ENCODE measurements at regions not wholly inside any gene's neighbourhood (a gene's known extent, or its start where the extent isn't known, plus 50 kb on each side); places are given as distances from the start of the nearest gene placed in this dataset.

DNA sequence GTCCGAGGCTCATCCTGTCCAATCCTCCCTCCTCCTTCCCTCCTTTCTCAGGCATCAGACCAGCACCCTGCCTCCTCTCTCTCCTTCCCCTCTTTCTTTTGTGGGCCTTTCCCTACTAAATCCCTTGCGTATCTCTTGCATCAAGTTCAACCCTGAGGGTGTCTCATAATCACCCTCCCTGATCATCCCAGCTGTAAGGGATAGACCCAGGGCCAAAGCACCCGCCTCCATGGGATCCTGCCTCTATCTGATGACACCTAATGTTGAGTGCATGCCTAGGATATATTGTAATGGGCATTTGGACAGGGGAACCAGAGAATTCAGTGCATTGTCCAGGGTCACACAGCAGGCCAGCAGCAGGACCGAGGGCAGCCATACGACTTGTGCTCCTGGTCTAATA, 84.9 kb downstream of the PHETA1 start:
- H3K27me3 ChIP-seq: peaks cover 0 to 6% of the 10 kb centered on the region in 2 donors
- no peak overlapping the region for H3K27ac ChIP-seq
- H3K36me3 ChIP-seq: no peaks in the 10 kb centered on the region
- DNase-seq (ENCODE audit: low spot score in 2 of 2): no peak
- no peak overlapping the region for H3K4me3 ChIP-seq
- intact Hi-C loops (cut with DNase I; ENCODE audit: low total_unique reads): no loop called here
- peaks cover 0 to 14% of the 10 kb centered on the region in 2 donors for H3K9me3 ChIP-seq
- TF ChIP-seq POLR2A (IDR thresholded peaks at IDR 0.05) (no peak), POLR2AphosphoS5 (IDR thresholded peaks at IDR 0.05) (no peak)
- H3K4me1 ChIP-seq: no peaks in the 10 kb centered on the region

GRCh38 chr12:111283521-111283920, 85.4 kb downstream of the PHETA1 start:
- H3K27ac ChIP-seq: no peak overlapping the region
- no peak overlapping the region for H3K4me3 ChIP-seq
- H3K36me3 ChIP-seq: no peaks in the 10 kb centered on the region
- DNase-seq (ENCODE audit: low spot score in 2 of 2): no peak
- intact Hi-C loops (cut with DNase I; ENCODE audit: low total_unique reads): no loop called here
- no peak for TF ChIP-seq CTCF (IDR thresholded peaks at IDR 0.05)
- TF ChIP-seq POLR2AphosphoS5 (IDR thresholded peaks at IDR 0.05): no peak
- no peak for TF ChIP-seq POLR2A (IDR thresholded peaks at IDR 0.05)
- H3K4me1 ChIP-seq: no peaks in the 10 kb centered on the region
- peaks cover 0 to 10% of the 10 kb centered on the region in 2 donors for H3K27me3 ChIP-seq
- H3K9me3 ChIP-seq: peaks cover 0 to 14% of the 10 kb centered on the region in 2 donors

DNA sequence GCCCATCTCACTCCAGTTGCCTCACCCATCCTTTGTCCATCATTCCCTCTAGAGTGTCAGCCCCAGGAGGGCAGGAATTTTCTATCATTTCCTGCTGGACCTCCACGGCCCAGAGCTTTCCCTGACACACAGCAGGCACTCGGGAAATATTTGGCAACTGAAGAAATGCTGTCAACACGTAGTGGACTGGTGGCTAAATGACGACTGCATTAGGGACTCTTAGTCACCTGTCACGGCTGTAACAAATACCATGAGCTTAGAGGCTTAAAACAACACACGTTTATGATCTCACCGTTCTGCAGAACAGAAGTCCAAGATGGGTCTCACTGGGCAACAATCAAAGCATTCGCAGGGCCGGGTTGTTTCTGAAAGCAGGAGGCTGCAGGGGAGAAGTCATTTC, 91.3 kb downstream of the PHETA1 start:
- no peak for DNase-seq (ENCODE audit: low spot score in 2 of 2)
- Histone ChIP-seq H3K27ac (no peak overlapping the region), H3K9me3 (peaks cover 5 to 20% of the 10 kb centered on the region in 2 donors), H3K4me1 (no peaks in the 10 kb centered on the region), H3K4me3 (no peak overlapping the region), H3K27me3 (peaks cover 0 to 59% of the 10 kb centered on the region in 2 donors), H3K36me3 (no peaks in the 10 kb centered on the region)
- intact Hi-C loops (cut with DNase I; ENCODE audit: low total_unique reads): no loop called here
- no peak for TF ChIP-seq POLR2A (IDR thresholded peaks at IDR 0.05)
- TF ChIP-seq CTCF (IDR thresholded peaks at IDR 0.05): no peak
- TF ChIP-seq POLR2AphosphoS5 (IDR thresholded peaks at IDR 0.05): no peak

GRCh38 chr12:111276146-111276545, 92.7 kb downstream of the PHETA1 start:
- peaks cover 5 to 17% of the 10 kb centered on the region in 2 donors for H3K9me3 ChIP-seq
- intact Hi-C loops (cut with DNase I; ENCODE audit: low total_unique reads): no loop called here
- DNase-seq (ENCODE audit: low spot score in 2 of 2): no peak
- no peak overlapping the region for H3K4me3 ChIP-seq
- H3K36me3 ChIP-seq: no peaks in the 10 kb centered on the region
- TF ChIP-seq CTCF (IDR thresholded peaks at IDR 0.05) (no peak), POLR2AphosphoS5 (IDR thresholded peaks at IDR 0.05) (no peak), POLR2A (IDR thresholded peaks at IDR 0.05) (no peak)
- peaks cover 0 to 64% of the 10 kb centered on the region in 2 donors for H3K27me3 ChIP-seq
- H3K27ac ChIP-seq: no peak overlapping the region
- H3K4me1 ChIP-seq: no peaks in the 10 kb centered on the region

DNA sequence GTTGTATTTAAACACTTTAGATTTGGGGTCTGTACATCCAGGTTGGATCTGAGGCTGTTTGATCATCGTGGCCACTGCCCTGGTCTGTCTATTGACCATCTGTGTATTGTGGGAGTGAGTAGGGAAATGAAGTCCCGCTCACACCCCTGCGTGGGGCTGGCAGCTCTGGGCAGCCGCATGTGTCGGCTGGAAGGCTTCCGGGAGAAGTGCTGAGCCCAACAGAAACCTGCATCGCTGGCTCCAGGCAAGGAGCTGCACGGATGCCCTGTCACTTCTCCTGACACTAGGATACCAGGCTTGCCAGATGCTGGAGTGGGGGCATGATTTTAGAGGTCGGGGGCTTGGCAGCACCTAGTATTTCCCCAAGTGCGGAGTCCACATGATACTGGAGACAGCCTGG, 93.6 kb downstream of the PHETA1 start:
- no peak for DNase-seq (ENCODE audit: low spot score in 2 of 2)
- no peak for TF ChIP-seq POLR2AphosphoS5 (IDR thresholded peaks at IDR 0.05)
- TF ChIP-seq CTCF (IDR thresholded peaks at IDR 0.05): no peak
- TF ChIP-seq POLR2A (IDR thresholded peaks at IDR 0.05): no peak
- no peak overlapping the region for H3K4me3 ChIP-seq
- peaks cover 0 to 69% of the 10 kb centered on the region in 2 donors for H3K27me3 ChIP-seq
- no peaks in the 10 kb centered on the region for H3K4me1 ChIP-seq
- intact Hi-C loops (cut with DNase I; ENCODE audit: low total_unique reads): no loop called here
- H3K9me3 ChIP-seq: peaks cover 5 to 8% of the 10 kb centered on the region in 2 donors
- no peaks in the 10 kb centered on the region for H3K36me3 ChIP-seq
- H3K27ac ChIP-seq: no peak overlapping the region

GRCh38 chr12:111274777-111275176, 94.1 kb downstream of the PHETA1 start:
- Histone ChIP-seq H3K36me3 (no peaks in the 10 kb centered on the region), H3K27ac (no peak overlapping the region), H3K27me3 (peaks cover 0 to 72% of the 10 kb centered on the region in 2 donors), H3K9me3 (peaks cover 5% of the 10 kb centered on the region in 2 donors), H3K4me1 (no peaks in the 10 kb centered on the region), H3K4me3 (no peak overlapping the region)
- intact Hi-C loops (cut with DNase I; ENCODE audit: low total_unique reads): no loop called here
- no peak for DNase-seq (ENCODE audit: low spot score in 2 of 2)
- TF ChIP-seq POLR2A (IDR thresholded peaks at IDR 0.05): no peak

All from breast epithelium (tissue), 4 donors.